Activated CD4-positive, alpha-beta T cell treated with anti-CD3 and anti-CD28 coated beads for 24 hours (primary cell): ENCODE measurements at regions not wholly inside any gene's neighbourhood (a gene's known extent, or its start where the extent isn't known, plus 50 kb on each side); places are given as distances from the start of the nearest gene placed in this dataset.

ENCODE experiments used
- DNase-seq, 2 donors: peaks; one replicate each; pipeline ENCODE4 v3.0.0-alpha.2; 2020; ENCODE audit warnings: low read depth in 2 of 2

DNA sequence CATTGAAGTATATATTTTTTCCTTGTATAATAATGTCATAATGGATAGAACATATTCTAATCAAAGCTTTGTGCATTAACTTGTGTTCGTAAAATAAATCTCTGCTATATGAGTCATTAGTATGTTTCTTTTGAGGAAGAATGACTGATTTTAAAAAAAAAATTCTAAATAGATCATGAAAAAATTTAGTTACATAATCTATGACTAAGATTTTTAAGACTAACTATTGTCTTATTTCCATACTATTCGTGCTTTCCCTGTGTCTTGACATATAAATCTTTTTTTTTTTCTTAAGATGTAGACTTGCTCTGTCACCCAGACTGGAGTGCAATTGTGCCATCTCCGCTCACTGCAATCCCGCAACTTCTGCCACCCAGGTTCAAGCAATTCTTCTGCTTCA lies 226.1 kb downstream of the DSEL start:
- DNase-seq = no peak

DNA sequence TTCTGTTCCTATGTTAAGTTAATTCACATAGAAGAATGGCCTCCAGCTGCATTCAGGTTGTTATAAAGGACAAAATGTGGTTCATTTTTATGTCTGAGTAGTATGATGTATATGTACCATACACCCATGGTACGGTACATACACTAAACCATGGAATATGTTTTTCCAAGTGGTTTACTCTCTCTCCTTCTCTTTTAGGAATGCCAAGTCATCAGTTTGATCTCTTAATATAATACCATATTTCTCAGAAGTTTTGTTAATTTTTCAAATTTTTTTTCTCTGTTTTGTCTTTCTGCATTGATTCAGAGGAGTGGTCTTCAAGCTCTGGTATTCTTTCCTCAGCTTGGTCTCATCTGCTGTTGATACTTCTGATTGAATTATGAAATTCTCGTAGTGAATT lies 230.9 kb downstream of the DSEL start:
- no peak for DNase-seq

- no peak for DNase-seq
These were observed 233.7 kb downstream of the DSEL start for GRCh38 chr18:67282796-67283195.

GRCh38 chr18:67281746-67282145 lies 234.8 kb downstream of the DSEL start:
- DNase-seq = no peak

DNA sequence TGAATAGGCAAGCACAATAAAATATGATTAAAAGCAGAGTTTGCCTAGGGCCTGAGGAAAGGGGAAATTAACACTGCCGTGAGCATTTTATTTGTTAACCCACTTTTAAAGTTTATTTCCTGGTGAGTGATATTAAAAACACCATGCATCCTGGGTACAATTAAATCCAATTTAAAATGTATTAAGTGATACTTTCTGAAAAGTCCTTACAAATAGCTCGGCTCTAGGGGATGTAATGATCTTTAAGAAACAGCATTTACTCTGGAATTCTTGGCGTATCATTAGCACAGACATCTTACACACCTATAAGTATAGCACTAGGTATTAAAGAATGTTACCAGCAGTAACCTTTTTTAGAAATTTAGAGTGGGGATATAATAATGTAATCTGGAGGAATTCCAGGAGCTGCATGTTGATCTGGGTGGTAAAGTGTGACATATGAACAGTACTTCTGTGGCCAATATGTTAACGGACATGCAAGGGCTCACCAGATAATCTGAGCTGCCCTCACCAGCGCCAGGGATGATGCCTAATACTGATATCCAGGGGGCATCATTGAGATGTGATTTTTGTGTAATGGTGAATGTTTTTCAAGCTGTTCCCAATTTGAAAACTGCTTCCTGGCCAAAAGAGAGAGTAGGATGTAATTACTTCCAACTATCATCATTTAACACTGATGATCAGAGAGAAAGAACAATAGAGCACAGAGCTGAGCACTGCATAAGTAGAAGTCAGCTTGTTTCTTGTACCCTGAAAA lies 235.9 kb downstream of the DSEL start:
- DNase-seq = no peak

GRCh38 chr18:67279988-67280387 lies 236.5 kb downstream of the DSEL start:
- DNase-seq = no peak

- DNase-seq = no peak
These were observed 237.5 kb downstream of the DSEL start for GRCh38 chr18:67278984-67279383.

DNA sequence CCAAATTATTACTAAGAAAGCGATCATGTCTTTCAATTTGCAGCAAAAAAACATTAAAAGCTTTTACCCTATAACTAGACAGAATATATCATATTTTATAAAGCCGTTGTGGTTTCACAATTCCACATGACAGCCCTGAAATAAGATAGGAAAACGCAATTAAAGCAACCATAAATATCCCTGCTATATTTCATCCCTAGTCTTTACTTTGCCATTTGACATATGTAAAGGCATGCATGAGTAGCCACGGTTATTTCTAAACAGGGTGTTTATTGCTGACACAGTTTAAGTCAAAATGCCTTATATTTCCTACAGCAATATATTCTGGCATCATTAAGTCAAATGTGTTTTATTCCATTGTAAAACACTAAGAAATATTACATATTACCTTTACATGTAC lies 239.9 kb downstream of the DSEL start:
- DNase-seq = no peak

DNA sequence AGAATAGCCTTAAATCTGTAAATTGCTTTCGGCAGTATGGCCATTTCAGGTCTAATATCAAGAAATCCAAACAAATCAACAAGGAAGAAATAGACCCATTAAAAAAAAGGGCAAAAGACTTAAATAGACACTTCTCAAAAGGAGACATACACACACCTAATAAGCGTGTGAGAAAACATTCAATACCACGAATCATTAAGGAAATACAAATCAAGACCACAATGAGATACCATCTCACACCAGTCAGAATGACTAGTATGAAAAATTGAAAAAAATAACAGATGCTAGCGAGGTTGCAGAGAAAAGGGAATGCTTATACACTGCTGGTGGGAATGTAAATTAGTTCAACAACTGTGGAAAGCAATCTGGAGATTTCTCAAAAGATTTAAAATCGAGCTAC lies 243.2 kb downstream of the DSEL start:
- no peak for DNase-seq

DNA sequence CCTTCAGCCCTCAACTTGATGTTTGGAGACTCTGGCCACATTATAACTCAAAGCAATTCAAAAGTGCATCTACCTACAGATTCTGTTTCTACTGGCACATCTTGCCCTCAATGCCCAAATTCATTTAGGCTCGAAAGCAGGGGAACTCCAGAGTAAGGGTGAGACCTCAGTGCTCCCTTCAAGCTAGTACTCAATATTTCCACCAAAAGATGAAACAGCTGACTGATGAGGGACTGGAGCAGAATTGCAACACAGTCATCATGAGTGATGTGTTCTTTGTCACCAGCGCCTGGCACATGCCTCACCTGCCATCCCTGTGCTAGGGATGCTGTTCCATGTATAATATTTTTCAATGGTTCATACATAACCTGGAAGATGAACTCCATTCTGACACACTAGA lies 247.3 kb downstream of the DSEL start:
- DNase-seq = no peak

DNA sequence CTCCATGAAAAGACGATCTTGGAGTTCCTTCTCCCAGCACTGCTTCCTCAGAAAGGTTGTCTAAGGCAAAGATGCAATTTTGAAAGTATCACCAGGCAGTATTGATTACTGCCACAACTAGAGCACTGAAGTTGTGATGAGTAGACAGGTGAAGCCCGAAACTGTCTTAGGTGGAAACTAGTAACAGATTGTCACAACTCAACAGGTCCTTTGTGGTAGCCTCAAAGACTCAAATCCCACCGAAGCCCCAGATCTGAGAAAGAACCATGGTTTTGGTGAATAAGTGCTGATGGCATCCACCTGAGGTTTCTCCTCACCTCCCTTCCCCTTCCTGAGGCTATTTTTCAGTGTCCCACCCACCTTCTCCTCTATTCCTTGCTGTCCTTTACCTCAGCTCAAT lies 248.0 kb downstream of the DSEL start:
- DNase-seq = no peak

GRCh38 chr18:67266246-67267237 lies 250.0 kb downstream of the DSEL start:
- DNase-seq = no peak

DNA sequence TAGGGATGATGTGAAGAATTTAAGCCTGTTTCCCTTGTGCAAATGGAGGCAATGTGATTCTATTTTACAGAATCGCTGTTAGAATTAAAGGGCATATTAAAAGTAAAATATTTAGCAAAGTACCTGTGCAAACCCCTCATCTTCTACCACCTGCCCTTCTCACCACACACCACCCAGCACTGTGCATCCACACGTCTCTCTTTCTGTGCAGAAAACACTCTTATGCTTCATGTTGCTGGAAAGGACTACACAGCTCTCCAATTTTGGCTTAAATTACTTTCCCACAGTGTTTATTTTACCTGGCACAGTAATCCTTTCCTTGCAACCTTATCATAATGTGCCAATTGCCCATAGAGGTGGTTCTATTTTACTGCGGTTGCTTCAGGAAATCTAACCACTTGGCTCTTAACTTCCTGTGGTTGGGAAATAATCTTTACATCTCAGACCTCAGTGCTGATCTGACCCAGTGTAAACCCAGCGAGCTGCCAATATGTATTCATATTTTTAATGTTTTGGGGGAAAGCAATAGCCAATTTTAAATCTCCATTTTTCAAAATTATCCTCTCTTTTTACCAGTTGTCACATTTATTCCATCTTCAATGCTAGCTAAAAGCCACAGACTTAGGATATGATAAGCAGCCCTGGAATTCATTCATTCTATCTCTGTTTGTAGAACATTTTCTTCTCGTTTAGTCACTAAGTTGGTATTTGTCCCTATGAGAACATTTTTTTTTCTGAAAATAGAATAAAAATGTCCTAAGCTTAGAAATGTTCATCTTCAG lies 250.9 kb downstream of the DSEL start:
- no peak for DNase-seq

- DNase-seq = no peak
These were observed 254.5 kb downstream of the DSEL start for GRCh38 chr18:67261931-67262552.

DNA sequence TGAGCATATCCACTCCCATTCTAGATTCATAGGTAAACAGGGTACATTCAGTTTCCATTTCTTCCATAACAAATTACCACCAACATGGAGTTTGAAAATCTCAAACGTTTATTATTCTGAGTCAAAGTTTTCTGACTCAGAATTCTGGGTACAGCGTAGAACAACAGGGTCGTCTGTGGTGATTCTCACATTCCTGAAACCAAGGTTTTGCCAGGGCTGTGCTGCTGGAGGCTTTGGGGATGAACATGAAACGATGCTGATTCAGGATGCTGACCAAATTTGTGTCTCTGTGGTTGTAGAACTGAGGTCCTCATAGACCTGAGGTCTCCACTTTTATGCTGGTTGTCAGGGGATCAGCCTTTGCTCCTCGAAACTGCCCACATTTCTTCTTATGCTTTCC lies 255.7 kb downstream of the DSEL start:
- no peak for DNase-seq

DNA sequence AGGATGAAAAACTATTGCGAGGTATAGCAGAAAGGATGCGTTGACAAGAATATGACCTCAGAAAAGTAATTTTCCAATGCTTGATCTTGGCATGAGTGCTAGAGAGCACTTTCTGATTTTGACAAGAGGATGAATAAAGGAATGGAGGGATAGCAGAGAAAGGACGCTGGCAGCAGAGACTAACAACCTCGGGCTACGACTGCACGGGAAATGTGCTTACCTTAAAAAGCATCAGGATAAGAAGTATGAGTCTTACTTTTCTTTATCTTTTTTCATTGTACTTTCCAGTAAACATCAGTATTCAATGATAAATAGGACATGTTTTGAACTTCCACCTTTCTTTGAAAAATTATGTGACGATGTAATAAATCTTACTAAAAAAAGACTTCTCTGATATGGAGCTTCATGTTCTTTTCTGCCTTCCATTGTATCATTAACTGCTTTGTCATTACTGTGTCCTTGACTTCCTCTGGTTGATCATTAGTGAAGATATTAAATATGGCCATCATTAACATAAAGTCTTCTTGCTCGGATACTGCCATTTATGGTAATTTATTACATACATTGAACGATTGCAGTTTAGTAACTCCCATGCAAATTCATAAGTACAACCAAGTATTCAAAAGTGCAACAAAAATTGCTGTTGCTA lies 265.6 kb downstream of the DSEL start:
- no peak for DNase-seq

DNA sequence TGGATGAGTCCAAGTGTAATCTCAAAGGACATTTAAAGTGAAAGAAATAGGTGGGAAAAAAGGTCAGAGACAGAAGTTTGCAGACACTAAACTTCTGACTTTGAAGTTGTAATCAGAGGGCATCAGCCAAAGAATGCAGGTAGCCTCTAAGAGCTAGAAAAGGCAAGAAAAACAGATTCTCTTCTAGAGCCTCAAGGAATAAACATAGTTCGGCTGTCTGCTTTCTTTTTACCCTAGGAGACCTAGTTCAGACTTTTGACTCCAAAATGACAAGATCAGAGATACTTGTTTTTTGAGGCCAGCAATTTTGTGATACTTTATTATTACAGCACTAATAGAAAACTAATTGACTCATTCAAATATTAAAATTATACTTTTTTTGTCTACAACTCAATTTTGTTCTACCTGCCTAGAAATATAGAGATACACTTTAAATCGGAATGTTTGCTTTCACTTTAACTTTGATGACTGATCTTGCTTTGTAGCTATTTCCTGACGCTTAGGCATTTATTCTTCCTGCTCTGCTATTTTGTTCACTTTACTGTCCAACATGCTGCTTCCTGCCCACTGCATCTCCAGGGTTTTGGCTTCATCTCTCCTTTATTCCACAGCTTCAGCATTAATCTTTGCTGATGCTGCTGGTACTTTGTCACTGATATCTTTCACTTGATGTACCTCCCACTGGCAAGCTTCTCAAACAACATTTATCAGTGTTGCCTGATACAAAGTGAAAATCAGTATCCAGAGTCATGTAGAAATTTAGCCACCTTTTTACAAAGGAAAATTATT lies 272.5 kb downstream of the DSEL start:
- DNase-seq = no peak

DNA sequence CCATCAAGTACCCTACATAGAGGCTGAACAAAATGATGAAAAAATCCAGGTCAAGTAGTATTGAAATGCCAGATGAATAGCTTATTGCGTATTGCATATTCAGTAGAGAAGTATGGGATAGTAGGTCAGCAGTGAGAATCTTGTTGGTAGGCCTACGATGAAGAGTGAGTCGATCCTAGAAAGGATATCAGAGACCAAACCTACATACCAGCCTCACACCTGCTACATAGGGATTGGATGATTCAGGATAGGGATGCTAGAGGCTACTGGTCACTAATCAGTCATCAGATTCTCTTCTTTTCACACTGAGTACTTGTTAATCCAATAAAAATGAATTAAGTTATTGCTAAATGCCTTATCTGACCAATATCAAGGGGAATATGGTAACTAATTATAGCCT lies 274.5 kb downstream of the DSEL start:
- no peak for DNase-seq

DNA sequence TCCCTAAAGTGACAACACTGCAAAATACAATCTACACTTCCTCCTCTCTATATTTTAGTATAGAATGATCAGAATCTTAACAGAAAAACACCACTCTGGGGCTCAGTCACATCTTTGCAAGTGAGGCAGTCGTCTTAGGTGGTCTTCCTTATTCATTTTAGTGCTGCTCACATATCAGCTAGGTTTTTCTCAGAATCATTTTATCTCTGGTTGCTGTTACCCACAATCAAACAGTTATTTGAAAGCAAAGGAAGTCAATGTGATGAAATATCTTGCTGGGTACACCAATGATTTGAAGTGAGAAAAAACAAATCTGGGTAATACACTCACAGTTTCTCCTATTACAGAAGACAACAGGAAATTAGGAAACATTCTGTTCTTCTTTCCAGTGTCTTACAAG lies 275.2 kb downstream of the DSEL start:
- no peak for DNase-seq

- no peak for DNase-seq
These were observed 276.7 kb downstream of the DSEL start for GRCh38 chr18:67239826-67240225.
